GM18502 (cell line): ENCODE measurements at regions not wholly inside any gene's neighbourhood (a gene's known extent, or its start where the extent isn't known, plus 50 kb on each side); places are given as distances from the start of the nearest gene placed in this dataset.
A peak's percentile ranks its signal among the peaks of the same experiment; 100 is the strongest.
"Not testable (repeated sequence)": the region's sequence is repeated elsewhere in the genome, so short reads cannot be mapped to it uniquely, and the experiment has no call there.

Experiments used
- ATAC-seq: cut with Tn5 transposase; IDR thresholded peaks from one replicate; pipeline ENCODE4 v1.9.1; 2021; ENCODE audit warnings: mild to moderate bottlenecking; ENCODE audit not compliant: unreplicated experiment, poor library complexity

GRCh38 chr9:102518324-102518723 is 476.8 kb upstream of the CYLC2 start:
- ATAC-seq, result no peak

DNA sequence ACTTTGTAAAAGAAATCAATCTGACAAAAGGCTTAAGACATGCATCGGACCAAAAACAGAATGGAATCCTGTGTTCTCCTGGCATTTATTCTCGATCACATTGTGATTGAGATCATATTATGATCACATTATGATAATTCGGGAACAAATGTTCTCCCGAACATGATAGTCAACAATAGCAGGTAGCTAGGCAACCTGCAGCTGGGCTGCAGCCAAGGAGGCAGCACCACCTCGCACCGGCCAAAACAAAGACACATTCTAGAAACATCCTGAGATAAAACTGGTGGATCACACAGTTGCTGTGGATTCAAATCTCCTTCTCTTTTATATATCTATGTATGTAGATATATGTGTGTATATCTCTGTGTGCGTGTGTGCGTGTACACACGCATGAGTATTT is 480.6 kb upstream of the CYLC2 start:
- no peak for ATAC-seq

- ATAC-seq, result no peak
Observed at GRCh38 chr9:102507044-102507687, 488.0 kb upstream of the CYLC2 start.

- ATAC-seq, result no peak
Observed at GRCh38 chr9:102506406-102506805, 488.7 kb upstream of the CYLC2 start.

- ATAC-seq, result no peak
Observed at GRCh38 chr9:102499468-102499867, 495.7 kb upstream of the CYLC2 start.

- no peak for ATAC-seq
Observed at GRCh38 chr9:102497709-102498108, 497.4 kb upstream of the CYLC2 start.

- ATAC-seq, result not testable (repeated sequence)
Observed at GRCh38 chr9:102486976-102487375, 508.2 kb upstream of the CYLC2 start.

DNA sequence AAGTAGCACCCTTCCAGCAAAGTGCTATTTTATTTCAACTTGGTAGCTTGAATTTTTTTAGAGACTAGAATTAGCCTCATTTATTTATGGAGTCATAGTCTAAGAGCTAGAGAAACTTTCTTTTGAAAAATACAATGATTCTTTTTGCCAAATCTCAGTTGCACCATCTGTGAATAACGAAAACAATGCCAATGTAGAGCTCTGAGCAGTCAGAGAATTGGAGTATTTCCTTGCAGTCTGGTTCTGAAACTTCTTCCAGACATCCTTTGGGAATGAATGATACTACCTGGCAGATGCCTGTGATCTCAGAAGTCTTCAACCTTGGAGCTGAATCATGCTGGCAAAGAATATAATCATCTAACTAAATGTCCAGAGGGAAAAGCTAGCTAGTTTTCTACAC is 511.5 kb upstream of the CYLC2 start:
- ATAC-seq, result no peak

- no peak for ATAC-seq
Observed at GRCh38 chr9:102482776-102483175, 512.4 kb upstream of the CYLC2 start.

- no peak for ATAC-seq
Observed at GRCh38 chr9:102479191-102479590, 515.9 kb upstream of the CYLC2 start.

GRCh38 chr9:102474357-102474756 is 520.8 kb upstream of the CYLC2 start:
- no peak for ATAC-seq

DNA sequence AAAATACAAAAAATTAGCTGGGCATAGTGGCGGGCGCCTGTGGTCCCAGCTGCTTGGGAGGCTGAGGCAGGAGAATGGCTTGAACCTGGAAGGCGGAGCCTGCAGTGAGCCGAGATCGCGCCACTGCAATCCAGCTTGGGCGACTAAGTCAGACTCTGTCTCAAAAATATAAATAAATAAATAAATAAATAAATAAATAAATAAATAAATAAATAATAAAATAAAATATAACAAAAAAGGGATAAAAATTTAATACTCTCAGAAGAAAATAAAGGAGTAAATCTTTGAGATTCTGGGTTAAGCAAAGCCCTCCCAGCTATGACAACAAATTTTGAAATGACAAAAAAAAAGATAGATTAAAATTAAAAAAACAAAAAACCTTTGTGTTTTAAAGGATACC is 525.7 kb upstream of the CYLC2 start:
- ATAC-seq, result not testable (repeated sequence)

DNA sequence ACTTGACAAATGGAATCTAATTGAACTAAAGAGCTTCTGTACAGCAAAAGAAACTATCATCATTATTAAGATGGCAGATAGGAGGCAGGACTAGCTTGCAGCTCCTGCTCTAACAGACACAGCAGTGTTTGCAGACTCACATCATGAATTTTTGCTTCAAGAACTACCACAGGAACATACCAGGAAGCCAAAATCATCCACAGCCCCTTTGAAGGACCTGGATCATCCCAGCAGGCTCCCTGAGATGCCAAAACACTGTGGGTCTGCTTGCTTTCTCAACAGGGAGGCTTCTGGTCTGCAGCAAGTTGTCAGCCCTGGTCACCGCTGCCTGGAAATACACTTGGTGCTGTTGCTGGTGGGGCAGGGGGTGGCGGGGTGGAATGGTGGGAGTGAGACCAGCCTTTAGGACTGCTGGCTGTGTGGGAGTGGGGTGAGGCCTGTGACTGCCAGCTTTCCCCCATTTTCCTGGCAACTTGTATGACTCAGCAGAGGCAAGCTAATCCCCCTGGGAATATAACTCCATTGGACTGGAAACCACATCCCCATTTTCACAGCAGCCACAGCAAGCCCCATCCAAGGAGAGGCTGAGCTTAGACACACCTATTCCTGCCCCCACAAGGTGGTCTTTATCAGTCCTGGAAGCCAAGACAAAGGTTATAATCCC is 533.8 kb upstream of the CYLC2 start:
- ATAC-seq, result no peak

DNA sequence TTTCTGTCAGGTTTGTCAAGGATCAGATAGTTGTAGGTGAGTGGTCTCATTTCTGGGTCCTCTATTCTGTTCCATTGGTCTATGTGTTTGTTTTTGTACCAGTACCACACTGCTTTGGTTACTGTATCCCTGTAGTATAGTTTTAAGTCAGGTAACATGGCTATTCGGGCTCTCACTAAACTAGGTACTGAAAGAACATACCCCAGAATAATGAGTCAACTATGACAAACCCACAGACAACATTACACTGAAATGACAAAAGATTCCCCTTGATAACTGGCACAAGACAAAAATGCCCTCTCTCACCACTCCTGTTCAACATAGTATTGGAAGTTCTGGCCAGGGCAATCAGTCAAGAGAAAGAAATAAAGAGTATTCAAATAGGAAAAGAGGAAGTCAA is 535.3 kb upstream of the CYLC2 start:
- no peak for ATAC-seq

- no peak for ATAC-seq
Observed at GRCh38 chr9:102456562-102456961, 538.6 kb upstream of the CYLC2 start.

DNA sequence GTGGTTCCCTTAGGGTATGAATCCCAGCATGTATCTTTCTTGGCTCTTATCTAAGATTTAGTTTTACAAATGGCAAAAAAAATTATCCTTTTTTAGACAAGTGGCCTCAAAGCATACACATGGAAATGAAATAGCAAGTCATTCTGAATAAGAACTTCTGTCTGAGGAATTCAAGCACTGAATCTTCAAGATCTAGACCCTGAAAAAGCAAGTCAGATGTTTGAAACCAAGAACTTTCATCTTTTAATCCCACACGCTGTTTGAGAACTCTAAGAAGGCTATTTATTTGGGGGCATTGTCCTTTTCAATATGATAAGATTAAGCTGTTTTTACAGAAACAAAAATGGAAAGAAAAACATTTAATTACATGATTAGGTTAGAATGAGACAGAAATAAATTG is 549.2 kb upstream of the CYLC2 start:
- no peak for ATAC-seq

DNA sequence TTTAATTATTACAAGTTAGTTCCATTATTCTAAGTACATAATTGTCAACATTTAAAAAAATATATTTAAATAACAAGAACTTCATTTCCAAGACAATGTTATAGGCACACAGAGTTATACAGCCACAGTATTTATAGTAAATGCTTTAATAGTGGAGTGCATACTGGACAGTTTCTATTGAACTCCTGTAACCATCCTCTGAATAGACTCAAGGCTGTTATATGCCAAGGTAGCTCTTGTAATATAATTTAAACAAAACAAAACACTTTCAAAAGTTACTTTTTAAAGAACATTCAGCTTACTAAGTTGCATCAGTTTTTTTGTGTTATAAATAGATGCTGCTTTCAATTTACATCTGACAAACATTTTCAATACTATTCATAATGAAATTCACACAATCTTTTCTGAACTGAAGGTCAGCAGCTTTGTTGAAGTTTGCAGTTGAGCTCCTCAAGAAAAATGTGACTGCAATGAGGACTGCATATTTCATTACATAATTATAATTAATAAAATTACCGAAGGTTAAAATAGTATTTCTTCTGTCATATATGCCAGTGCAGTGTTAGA is 549.9 kb upstream of the CYLC2 start:
- peak; percentile 48 for ATAC-seq

DNA sequence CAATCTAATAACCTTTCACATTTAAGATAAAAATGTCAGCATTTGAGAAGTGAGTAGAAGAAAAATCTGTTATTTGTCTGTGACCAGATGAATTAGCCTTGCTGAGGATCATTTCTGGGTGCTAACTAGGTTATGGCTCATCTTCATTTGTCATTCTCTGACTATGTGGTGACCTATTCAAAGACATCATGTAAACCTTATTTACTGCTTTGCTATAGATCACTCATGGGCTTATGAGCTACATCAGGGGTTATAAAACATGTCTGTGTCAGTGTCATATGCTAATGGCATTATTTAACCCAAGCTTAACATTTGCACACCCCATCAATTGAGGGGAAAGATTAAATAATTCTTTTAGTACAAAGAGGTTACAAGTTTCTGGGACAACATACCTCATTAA is 555.5 kb upstream of the CYLC2 start:
- no peak for ATAC-seq

GRCh38 chr9:102436599-102436998 is 558.5 kb upstream of the CYLC2 start:
- ATAC-seq, result not testable (repeated sequence)

GRCh38 chr9:102435427-102435826 is 559.7 kb upstream of the CYLC2 start:
- ATAC-seq, result no peak

- no peak for ATAC-seq
Observed at GRCh38 chr9:102434545-102434944, 560.6 kb upstream of the CYLC2 start.

GRCh38 chr9:102428305-102428704 is 566.8 kb upstream of the CYLC2 start:
- ATAC-seq, result no peak
